IMR-90 (cell line): ENCODE measurements at regions not wholly inside any gene's neighbourhood (a gene's known extent, or its start where the extent isn't known, plus 50 kb on each side); places are given as distances from the start of the nearest gene placed in this dataset.

Experiments
- ATAC-seq: fragments of 200-7000 bp; cut with Tn5 transposase; 2 replicates; pipeline ENCODE4 v1.9.1; 2020; ENCODE audit warnings: low read depth, mild to moderate bottlenecking, moderate library complexity
- BruUV-seq: library from RNA; stranded (reverse); fragments of 400-500 nt; replicated peaks from 2 replicates; lab custom pipeline; 2021; lab: Mats Ljungman, UMichigan
- CTCF ChIA-PET: fragments of 300-600 bp; formaldehyde crosslinking; extraction: SDS; loops from one replicate; lab custom pipeline; 2021; ENCODE audit warnings: antibody characterized with exemption; lab: Yijun Ruan, JAX
- POLR2A ChIA-PET: fragments of 300-600 bp; sonication (Branson Sonifier 250); formaldehyde crosslinking; loops from one replicate; lab custom pipeline; 2022; ENCODE audit warnings: antibody characterized with exemption; ENCODE audit not compliant: unreplicated experiment; lab: Charles Lee
- DNase-seq: peaks from one replicate; pipeline ENCODE4 v3.0.0; 2013
- H2AFZ ChIP-seq: replicated peaks from 2 replicates; pipeline ENCODE3; 2013; ENCODE audit warnings: low read length, mild to moderate bottlenecking; ENCODE audit not compliant: poor library complexity
- H2AK5ac ChIP-seq: 2 replicates; pipeline ENCODE4 v1.6.1; 2013; ENCODE audit warnings: low read depth, low read length, inconsistent platforms
- H2AK9ac ChIP-seq: replicated peaks from 2 replicates; pipeline ENCODE3; 2013; ENCODE audit warnings: mild to moderate bottlenecking, low read depth, low read length, moderate library complexity; ENCODE audit not compliant: poor library complexity
- H2BK120ac ChIP-seq: 2 replicates; pipeline ENCODE4 v1.6.1; 2013; ENCODE audit warnings: low read depth, low read length, inconsistent platforms
- H2BK15ac ChIP-seq: 3 replicates; pipeline ENCODE4 v1.6.1; 2013; ENCODE audit warnings: low read depth, low read length, inconsistent platforms
- H2BK20ac ChIP-seq: 2 replicates; pipeline ENCODE4 v1.6.1; 2013; ENCODE audit warnings: low read depth, mild to moderate bottlenecking, inconsistent platforms, low read length, moderate library complexity
- H2BK5ac ChIP-seq: 2 replicates; pipeline ENCODE4 v1.6.1; 2013; ENCODE audit warnings: mild to moderate bottlenecking, low read depth, low read length, inconsistent platforms; ENCODE audit not compliant: poor library complexity, severe bottlenecking
- H3K14ac ChIP-seq: replicated peaks from 2 replicates; pipeline ENCODE4 v1.6.1; 2013; ENCODE audit warnings: low read depth, low read length, inconsistent platforms
- H3K18ac ChIP-seq: 2 replicates; pipeline ENCODE4 v1.6.1; 2013; ENCODE audit warnings: low read depth, low read length, control low read depth
- H3K23ac ChIP-seq: 2 replicates; pipeline ENCODE4 v1.6.1; 2013; ENCODE audit warnings: low read depth, low read length, inconsistent platforms
- H3K27ac ChIP-seq: 2 replicates; pipeline ENCODE4 v1.5.1; 2013; ENCODE audit warnings: mild to moderate bottlenecking, control low read depth, low read length; ENCODE audit not compliant: insufficient read depth
- H3K27me3 ChIP-seq: 2 replicates; pipeline ENCODE4 v1.6.1; 2013; ENCODE audit warnings: low read length; ENCODE audit not compliant: control insufficient read depth, insufficient read depth
- H3K36me3 ChIP-seq: 2 replicates; pipeline ENCODE4 v1.6.1; 2013; ENCODE audit warnings: low read length, mixed read lengths; ENCODE audit not compliant: control insufficient read depth, insufficient read depth
- H3K4ac ChIP-seq: 2 replicates; pipeline ENCODE4 v1.6.1; 2013; ENCODE audit warnings: low read depth, low read length, inconsistent platforms
- H3K4me1 ChIP-seq: 2 replicates; pipeline ENCODE4 v1.6.1; 2013; ENCODE audit warnings: low read length, mixed read lengths; ENCODE audit not compliant: control insufficient read depth, insufficient read depth
- H3K4me2 ChIP-seq: 2 replicates; pipeline ENCODE4 v1.6.1; 2013; ENCODE audit warnings: low read depth, mild to moderate bottlenecking, control low read depth, low read length, moderate library complexity
- H3K4me3 ChIP-seq: 2 replicates; pipeline ENCODE4 v1.5.1; 2013; ENCODE audit warnings: low read depth, mild to moderate bottlenecking, control low read depth, low read length, moderate library complexity; ENCODE audit not compliant: insufficient read depth
- H3K56ac ChIP-seq: 2 replicates; pipeline ENCODE4 v1.6.1; 2013; ENCODE audit warnings: low read length, inconsistent platforms; ENCODE audit not compliant: insufficient read depth; ENCODE audit errors: extremely low read depth
- H3K79me1 ChIP-seq, 2 experiments: 2 replicates each; pipeline ENCODE4 v1.6.1; 2013; ENCODE audit warnings: low read length in 2 of 2, inconsistent platforms in 1 of 2, low read depth in 1 of 2
- H3K9ac ChIP-seq: 2 replicates; pipeline ENCODE4 v1.6.1; 2013; ENCODE audit warnings: low read depth, low read length, control low read depth
- H3K9me1 ChIP-seq: 2 replicates; pipeline ENCODE4 v1.6.1; 2013; ENCODE audit warnings: low read length, inconsistent platforms; ENCODE audit not compliant: insufficient read depth
- H3K9me3 ChIP-seq: 2 replicates; pipeline ENCODE4 v1.6.1; 2013; ENCODE audit warnings: low read length; ENCODE audit not compliant: control insufficient read depth, insufficient read depth
- H4K20me1 ChIP-seq: 2 replicates; pipeline ENCODE4 v1.6.1; 2013; ENCODE audit warnings: low read length, inconsistent platforms; ENCODE audit not compliant: insufficient read depth
- H4K5ac ChIP-seq: 2 replicates; pipeline ENCODE4 v1.6.1; 2013; ENCODE audit warnings: mild to moderate bottlenecking, low read depth, low read length, control low read depth
- H4K8ac ChIP-seq, 2 experiments: 2 replicates each; pipeline ENCODE4 v1.6.1; 2013; ENCODE audit warnings: low read depth in 2 of 2, low read length in 2 of 2, control low read depth in 1 of 2, inconsistent platforms in 1 of 2
- H4K91ac ChIP-seq: 2 replicates; pipeline ENCODE4 v1.6.1; 2013; ENCODE audit warnings: low read depth, low read length, inconsistent platforms; ENCODE audit not compliant: insufficient read depth
- WGBS, 2 experiments: methylation state at CpG; one replicate each; pipeline versions ENCODE4 v1.1.5 to v1.1.7; 2013; ENCODE audit warnings: missing lambda C conversion rate in 2 of 2; ENCODE audit not compliant: insufficient read length in 1 of 2; ENCODE audit errors: extremely low coverage in 2 of 2; 5-methylcytosine and 5-hydroxymethylcytosine counted together
- dilution Hi-C: fragments of 300-500 bp; cut with HindIII; formaldehyde crosslinking; loops from one replicate; pipeline ENCODE4 v1.14.3; 2018; ENCODE audit warnings: low sequenced_read_pairs; ENCODE audit not compliant: unreplicated experiment
- in situ Hi-C: fragments of 300-500 bp; cut with MboI; formaldehyde crosslinking; loops from 3 replicates; pipeline ENCODE4 v1.14.3; 2019; ENCODE audit warnings: low sequenced_read_pairs, inconsistent platforms, mixed read lengths
- intact Hi-C: fragments of 100-400 bp; cut with micrococcal nuclease; formaldehyde crosslinking; loops from 2 replicates; pipeline ENCODE4 v1.10.0; 2022
- TF ChIP-seq, protein P1 (sequence below): conservative IDR thresholded peaks from 2 replicates; pipeline ENCODE4 v1.5.1; 2012; ENCODE audit warnings: mild to moderate bottlenecking, low read depth, low read length, improper control_type of control experiment
- TF ChIP-seq, protein P2 (sequence below): fragments of 150-350 bp; IDR thresholded peaks from 2 replicates; pipeline ENCODE4 v1.6.1; 2017; ENCODE audit warnings: mild to moderate bottlenecking, antibody characterized with exemption, low read length, low read depth

DNA sequence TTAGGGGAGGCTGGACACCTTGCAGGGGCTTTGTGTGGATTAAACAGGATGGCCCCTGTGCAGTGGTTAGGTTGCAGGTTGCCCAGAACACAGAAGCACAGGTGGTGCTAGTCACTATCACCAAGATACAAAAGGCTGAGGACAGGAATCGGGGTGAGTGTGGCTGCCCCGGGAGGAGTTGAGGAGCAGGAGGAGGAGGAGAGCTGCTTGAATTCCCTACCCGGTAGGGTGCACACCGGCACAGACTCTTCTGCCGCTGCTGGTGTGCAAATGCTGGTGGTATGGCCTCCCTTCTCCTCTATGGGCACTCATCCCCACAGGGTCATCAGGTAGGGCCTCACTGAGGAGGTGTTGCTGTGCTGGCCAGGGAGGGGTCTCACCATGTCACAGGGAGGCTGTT, 67.5 kb upstream of the SMAD6 start:
- dilution Hi-C loops = no loop called here
- DNase-seq (no peak), ATAC-seq (no peak)
- no peak overlapping the region for H2AFZ ChIP-seq
- H3K36me3 ChIP-seq = no peaks in the 10 kb centered on the region
- H3K4ac ChIP-seq = no peak overlapping the region
- no peak overlapping the region for H3K27ac ChIP-seq
- H3K9me1 ChIP-seq = no peaks in the 10 kb centered on the region; the same call in 1 of the 2 replicates
- no peak overlapping the region for H4K8ac ChIP-seq
- no CpG with 5 or more reads among the region's 5 CpGs for WGBS, 2 experiments
- no peak overlapping the region for H2AK5ac ChIP-seq
- peaks cover 3% of the 10 kb centered on the region; the same call in 1 of the 2 replicates for H3K27me3 ChIP-seq
- H3K4me3 ChIP-seq = no peak overlapping the region
- no peak overlapping the region for H2BK15ac ChIP-seq
- H4K5ac ChIP-seq = no peak overlapping the region
- ChIA-PET POLR2A (no interaction called here), CTCF (no interaction called here)
- TF ChIP-seq, protein P1, sequence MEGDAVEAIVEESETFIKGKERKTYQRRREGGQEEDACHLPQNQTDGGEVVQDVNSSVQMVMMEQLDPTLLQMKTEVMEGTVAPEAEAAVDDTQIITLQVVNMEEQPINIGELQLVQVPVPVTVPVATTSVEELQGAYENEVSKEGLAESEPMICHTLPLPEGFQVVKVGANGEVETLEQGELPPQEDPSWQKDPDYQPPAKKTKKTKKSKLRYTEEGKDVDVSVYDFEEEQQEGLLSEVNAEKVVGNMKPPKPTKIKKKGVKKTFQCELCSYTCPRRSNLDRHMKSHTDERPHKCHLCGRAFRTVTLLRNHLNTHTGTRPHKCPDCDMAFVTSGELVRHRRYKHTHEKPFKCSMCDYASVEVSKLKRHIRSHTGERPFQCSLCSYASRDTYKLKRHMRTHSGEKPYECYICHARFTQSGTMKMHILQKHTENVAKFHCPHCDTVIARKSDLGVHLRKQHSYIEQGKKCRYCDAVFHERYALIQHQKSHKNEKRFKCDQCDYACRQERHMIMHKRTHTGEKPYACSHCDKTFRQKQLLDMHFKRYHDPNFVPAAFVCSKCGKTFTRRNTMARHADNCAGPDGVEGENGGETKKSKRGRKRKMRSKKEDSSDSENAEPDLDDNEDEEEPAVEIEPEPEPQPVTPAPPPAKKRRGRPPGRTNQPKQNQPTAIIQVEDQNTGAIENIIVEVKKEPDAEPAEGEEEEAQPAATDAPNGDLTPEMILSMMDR = no peak
- TF ChIP-seq, protein P2, sequence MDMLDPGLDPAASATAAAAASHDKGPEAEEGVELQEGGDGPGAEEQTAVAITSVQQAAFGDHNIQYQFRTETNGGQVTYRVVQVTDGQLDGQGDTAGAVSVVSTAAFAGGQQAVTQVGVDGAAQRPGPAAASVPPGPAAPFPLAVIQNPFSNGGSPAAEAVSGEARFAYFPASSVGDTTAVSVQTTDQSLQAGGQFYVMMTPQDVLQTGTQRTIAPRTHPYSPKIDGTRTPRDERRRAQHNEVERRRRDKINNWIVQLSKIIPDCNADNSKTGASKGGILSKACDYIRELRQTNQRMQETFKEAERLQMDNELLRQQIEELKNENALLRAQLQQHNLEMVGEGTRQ = no peak
- no peak overlapping the region for H3K14ac ChIP-seq
- H2BK20ac ChIP-seq = no peak overlapping the region
- no peak overlapping the region for H3K23ac ChIP-seq
- no peak overlapping the region for H2BK120ac ChIP-seq
- intact Hi-C loops = no loop called here
- no peak overlapping the region for H3K56ac ChIP-seq
- H3K18ac ChIP-seq = no peak overlapping the region
- H3K9me3 ChIP-seq = no peaks in the 10 kb centered on the region
- peaks cover 2% of the 10 kb centered on the region; the same call in 1 of the 2 replicates for H3K4me1 ChIP-seq
- no peak overlapping the region for H4K91ac ChIP-seq
- BruUV-seq = no TSS peak
- H2AK9ac ChIP-seq = no peak overlapping the region
- no peaks in the 10 kb centered on the region for H3K79me1 ChIP-seq
- no peak overlapping the region for H3K9ac ChIP-seq
- no peaks in the 10 kb centered on the region for H4K20me1 ChIP-seq
- H3K4me2 ChIP-seq = no peak overlapping the region
- no peak overlapping the region for H2BK5ac ChIP-seq
- in situ Hi-C loops = no loop called here
